ENCODE measurements at regions not wholly inside any gene's neighbourhood (a gene's known extent, or its start where the extent isn't known, plus 50 kb on each side); places are given as distances from the start of the nearest gene placed in this dataset.

DNA sequence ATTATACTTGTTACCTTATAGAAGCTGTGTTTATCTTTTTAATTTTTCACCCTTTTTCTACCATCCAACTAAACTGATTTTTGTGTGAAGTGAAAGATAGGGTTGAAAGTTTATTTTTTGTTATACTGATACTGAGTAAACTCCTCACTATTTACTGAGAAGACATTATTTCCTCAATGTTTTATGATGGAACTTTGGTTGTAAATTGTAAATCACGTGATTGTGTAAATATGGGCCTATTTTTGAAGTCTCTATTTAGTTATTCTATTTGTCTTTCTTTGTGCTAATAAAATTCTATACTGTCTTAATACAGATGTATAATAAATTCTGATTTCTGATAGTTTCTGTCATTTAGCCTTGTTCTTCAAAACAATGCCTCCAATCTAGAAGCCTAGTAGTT, 697.2 kb upstream of the SLC8A1 start:
- Histone ChIP-seq H3K9me3 (no peaks in the 10 kb centered on the region), H3K27me3 (no peaks in the 10 kb centered on the region), H3K4me1 (no peaks in the 10 kb centered on the region), H3K4me3 (no peak overlapping the region), H3K36me3 (no peaks in the 10 kb centered on the region), H3K27ac (no peak overlapping the region)
- intact Hi-C loops (cut with DNase I; ENCODE audit: low total_unique reads), result no loop called here
- DNase-seq, result no peak
- TF ChIP-seq POLR2A (IDR thresholded peaks at IDR 0.05), result no peak
- TF ChIP-seq, protein P1, sequence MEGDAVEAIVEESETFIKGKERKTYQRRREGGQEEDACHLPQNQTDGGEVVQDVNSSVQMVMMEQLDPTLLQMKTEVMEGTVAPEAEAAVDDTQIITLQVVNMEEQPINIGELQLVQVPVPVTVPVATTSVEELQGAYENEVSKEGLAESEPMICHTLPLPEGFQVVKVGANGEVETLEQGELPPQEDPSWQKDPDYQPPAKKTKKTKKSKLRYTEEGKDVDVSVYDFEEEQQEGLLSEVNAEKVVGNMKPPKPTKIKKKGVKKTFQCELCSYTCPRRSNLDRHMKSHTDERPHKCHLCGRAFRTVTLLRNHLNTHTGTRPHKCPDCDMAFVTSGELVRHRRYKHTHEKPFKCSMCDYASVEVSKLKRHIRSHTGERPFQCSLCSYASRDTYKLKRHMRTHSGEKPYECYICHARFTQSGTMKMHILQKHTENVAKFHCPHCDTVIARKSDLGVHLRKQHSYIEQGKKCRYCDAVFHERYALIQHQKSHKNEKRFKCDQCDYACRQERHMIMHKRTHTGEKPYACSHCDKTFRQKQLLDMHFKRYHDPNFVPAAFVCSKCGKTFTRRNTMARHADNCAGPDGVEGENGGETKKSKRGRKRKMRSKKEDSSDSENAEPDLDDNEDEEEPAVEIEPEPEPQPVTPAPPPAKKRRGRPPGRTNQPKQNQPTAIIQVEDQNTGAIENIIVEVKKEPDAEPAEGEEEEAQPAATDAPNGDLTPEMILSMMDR (IDR thresholded peaks at IDR 0.05), result no peak

DNA sequence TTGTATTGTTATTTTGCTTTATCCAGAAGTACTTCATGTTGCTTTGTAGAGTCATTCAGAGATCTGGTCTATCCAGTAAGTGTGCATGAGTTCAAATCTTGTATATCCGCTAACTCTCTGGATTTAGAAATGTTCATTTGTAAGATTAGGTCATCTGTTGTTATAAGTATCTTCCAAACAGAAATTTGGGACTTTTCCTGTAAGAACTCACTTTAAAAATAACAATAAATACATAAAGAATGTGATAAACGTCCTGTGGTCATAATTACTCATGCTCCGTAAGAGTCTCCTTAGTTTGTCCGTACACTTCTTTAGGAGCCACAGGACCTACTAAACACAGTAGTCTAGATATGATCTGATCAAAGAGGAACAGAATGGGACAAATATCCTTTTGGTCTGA, 699.9 kb upstream of the SLC8A1 start:
- Histone ChIP-seq H3K27me3 (no peaks in the 10 kb centered on the region), H3K36me3 (no peaks in the 10 kb centered on the region), H3K9me3 (no peaks in the 10 kb centered on the region), H3K27ac (no peak overlapping the region), H3K4me3 (no peak overlapping the region), H3K4me1 (no peaks in the 10 kb centered on the region)
- no peak for TF ChIP-seq POLR2A (IDR thresholded peaks at IDR 0.05)
- TF ChIP-seq, protein P1 (IDR thresholded peaks at IDR 0.05), result no peak
- intact Hi-C loops (cut with DNase I; ENCODE audit: low total_unique reads), result no loop called here
- no peak for DNase-seq

DNA sequence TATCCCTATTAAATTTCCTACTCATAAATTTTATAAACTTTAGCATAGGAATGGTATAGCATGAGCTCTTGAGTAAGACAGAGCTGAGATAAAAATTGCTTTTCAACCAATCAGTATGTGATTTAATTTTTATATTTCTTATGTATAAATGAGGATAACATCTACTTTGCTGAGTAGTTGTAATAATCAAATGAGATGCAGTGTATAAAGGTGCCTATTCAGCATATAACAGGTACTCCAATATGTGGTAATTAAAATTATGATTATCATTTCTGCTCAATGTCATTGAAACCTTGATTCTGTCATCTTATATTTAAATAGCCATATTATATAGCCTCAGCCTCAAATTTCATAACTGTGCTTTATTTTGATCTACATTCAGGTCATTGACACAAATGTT, 700.4 kb upstream of the SLC8A1 start:
- Histone ChIP-seq H3K9me3 (no peaks in the 10 kb centered on the region), H3K4me1 (no peaks in the 10 kb centered on the region), H3K27ac (no peak overlapping the region), H3K4me3 (no peak overlapping the region), H3K36me3 (no peaks in the 10 kb centered on the region), H3K27me3 (no peaks in the 10 kb centered on the region)
- DNase-seq, result no peak
- TF ChIP-seq POLR2A (IDR thresholded peaks at IDR 0.05), result no peak
- TF ChIP-seq, protein P1 (IDR thresholded peaks at IDR 0.05), result no peak
- intact Hi-C loops (cut with DNase I; ENCODE audit: low total_unique reads), result no loop called here

DNA sequence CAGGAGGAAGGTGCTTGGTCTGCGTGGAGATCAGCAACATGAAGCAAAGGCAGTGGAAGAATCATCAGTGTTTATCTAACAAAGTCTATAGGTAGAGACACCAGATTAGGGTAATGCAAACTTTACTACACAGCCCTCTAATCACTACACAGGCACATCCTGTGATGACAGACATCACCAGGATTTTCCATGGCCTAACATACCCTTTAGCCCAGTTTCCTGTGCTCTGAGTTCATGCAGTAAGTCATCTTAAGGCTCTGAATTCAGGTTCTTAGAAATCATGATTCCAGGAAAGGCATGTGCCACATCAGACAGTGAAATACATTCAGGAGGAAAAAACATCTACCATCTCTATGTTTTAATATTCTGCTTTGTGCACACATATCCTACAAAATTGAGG, 708.5 kb upstream of the SLC8A1 start:
- intact Hi-C loops (cut with DNase I; ENCODE audit: low total_unique reads), result no loop called here
- TF ChIP-seq, protein P1 (IDR thresholded peaks at IDR 0.05), result no peak
- no peak for TF ChIP-seq POLR2A (IDR thresholded peaks at IDR 0.05)
- H3K36me3 ChIP-seq, result no peaks in the 10 kb centered on the region
- H3K27ac ChIP-seq, result no peak overlapping the region
- H3K4me3 ChIP-seq, result no peak overlapping the region
- DNase-seq, result no peak
- no peaks in the 10 kb centered on the region for H3K27me3 ChIP-seq
- H3K9me3 ChIP-seq, result no peaks in the 10 kb centered on the region
- H3K4me1 ChIP-seq, result no peaks in the 10 kb centered on the region

DNA sequence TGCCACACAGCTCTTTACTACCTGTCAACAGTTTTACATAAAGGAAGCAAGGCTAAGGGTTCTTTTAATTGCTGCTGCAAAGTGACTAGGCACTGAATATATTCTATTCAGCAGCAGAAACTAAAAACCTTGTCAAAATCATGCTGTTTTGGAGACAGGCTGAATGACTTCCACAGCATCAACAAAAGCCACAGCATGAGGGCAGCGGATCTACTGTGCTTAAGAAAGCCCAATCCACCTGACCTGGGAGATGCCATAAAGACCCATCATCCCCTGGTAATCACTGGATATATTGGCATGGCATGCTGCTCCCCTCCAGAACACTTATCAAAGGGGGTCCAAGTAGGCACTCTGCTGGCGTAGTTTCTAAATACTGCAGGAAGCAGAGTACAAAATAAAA, 715.1 kb upstream of the SLC8A1 start:
- no peak overlapping the region for H3K27ac ChIP-seq
- H3K36me3 ChIP-seq, result no peaks in the 10 kb centered on the region
- DNase-seq, result no peak
- no peaks in the 10 kb centered on the region for H3K4me1 ChIP-seq
- TF ChIP-seq POLR2A (IDR thresholded peaks at IDR 0.05), result no peak
- TF ChIP-seq, protein P1 (IDR thresholded peaks at IDR 0.05), result no peak
- intact Hi-C loops (cut with DNase I; ENCODE audit: low total_unique reads), result no loop called here
- H3K9me3 ChIP-seq, result no peaks in the 10 kb centered on the region
- no peak overlapping the region for H3K4me3 ChIP-seq
- H3K27me3 ChIP-seq, result no peaks in the 10 kb centered on the region

Measured in uterus (tissue), 3 donors.